ENCODE measurements at regions not wholly inside any gene's neighbourhood (a gene's known extent, or its start where the extent isn't known, plus 50 kb on each side); places are given as distances from the start of the nearest gene placed in this dataset.
"Not testable (repeated sequence)": the region's sequence is repeated elsewhere in the genome, so short reads cannot be mapped to it uniquely, and the experiment has no call there.

- DNase-seq (ENCODE audit: low read depth, low spot score); H3K4me1 ChIP-seq (ENCODE audit: control insufficient read depth, insufficient read depth, low read length); CTCF ChIA-PET; BruUV-seq (replicated peaks); H3K9ac ChIP-seq (ENCODE audit: control insufficient read depth, insufficient read depth, low read length); H4K20me1 ChIP-seq (ENCODE audit: control insufficient read depth, insufficient read depth); H3K27ac ChIP-seq (ENCODE audit: control insufficient read depth, insufficient read depth); H3K4me2 ChIP-seq (ENCODE audit: control insufficient read depth, insufficient read depth); H3K9me3 ChIP-seq (replicated peaks; ENCODE audit: control insufficient read depth, insufficient read depth, low read length); H3K27me3 ChIP-seq (replicated peaks in 1 of 2; ENCODE audit: control insufficient read depth in 2 of 2, insufficient read depth in 2 of 2, low read length in 1 of 2); RAD21 ChIA-PET (ENCODE audit: unreplicated experiment); FAIRE-seq; H3K4me3 ChIP-seq; H3K36me3 ChIP-seq (ENCODE audit: control insufficient read depth in 2 of 2, insufficient read depth in 2 of 2, low read length in 1 of 2); ATAC-seq; in situ Hi-C loops (cut with MboI); H2AFZ ChIP-seq (ENCODE audit: control insufficient read depth, low read depth, low read length); SMC1A ChIA-PET (ENCODE audit: uncharacterized antibody, unreplicated experiment); H3K79me2 ChIP-seq (ENCODE audit: control insufficient read depth, insufficient read depth, low read length); intact Hi-C loops (cut with micrococcal nuclease; ENCODE audit: unreplicated experiment); POLR2A ChIA-PET: not testable (repeated sequence)
- WGBS (ENCODE audit: insufficient coverage, insufficient replicate concordance, low lambda C conversion rate, missing lambda C conversion rate) = 10% methylated on average over 2 of the region's 2 CpGs
Measured at GRCh38 chr4:93923570-93923969, 95.0 kb downstream of the ATOH1 start.

- FAIRE-seq = no peak
- ChIA-PET RAD21 (ENCODE audit: unreplicated experiment) (interaction anchor here (0.6 kb wide), 1 partner anchor 168 kb away, joined by 3 read pairs; no protein-coding TSS in a partner anchor), SMC1A (ENCODE audit: uncharacterized antibody, unreplicated experiment) (no interaction called here), POLR2A (no interaction called here), CTCF (no interaction called here)
- no peak for ATAC-seq
- H3K79me2 ChIP-seq (ENCODE audit: control insufficient read depth, insufficient read depth, low read length) = no peaks in the 10 kb centered on the region
- no peaks in the 10 kb centered on the region for H4K20me1 ChIP-seq (ENCODE audit: control insufficient read depth, insufficient read depth)
- no peaks in the 10 kb centered on the region for H3K36me3 ChIP-seq (ENCODE audit: control insufficient read depth in 2 of 2, insufficient read depth in 2 of 2, low read length in 1 of 2)
- no peaks in the 10 kb centered on the region for H3K4me1 ChIP-seq (ENCODE audit: control insufficient read depth, insufficient read depth, low read length)
- no peak overlapping the region for H3K4me3 ChIP-seq
- BruUV-seq (replicated peaks) = no TSS peak
- intact Hi-C loops (cut with micrococcal nuclease; ENCODE audit: unreplicated experiment) (no loop called here), in situ Hi-C loops (cut with MboI) (no loop called here)
- H3K27ac ChIP-seq (ENCODE audit: control insufficient read depth, insufficient read depth) = no peak overlapping the region
- no peak for DNase-seq (ENCODE audit: low read depth, low spot score)
- no peaks in the 10 kb centered on the region for H3K27me3 ChIP-seq (replicated peaks in 1 of 2; ENCODE audit: control insufficient read depth in 2 of 2, insufficient read depth in 2 of 2, low read length in 1 of 2)
- H3K9ac ChIP-seq (ENCODE audit: control insufficient read depth, insufficient read depth, low read length) = no peak overlapping the region
- H3K4me2 ChIP-seq (ENCODE audit: control insufficient read depth, insufficient read depth) = no peak overlapping the region
- no peak for TF ChIP-seq JUND (IDR thresholded peaks at IDR 0.05; ENCODE audit: low read depth, low read length)
- TF ChIP-seq ZBED1 (IDR thresholded peaks at IDR 0.05; ENCODE audit: borderline replicate concordance) = no peak
- H2AFZ ChIP-seq (ENCODE audit: control insufficient read depth, low read depth, low read length) = no peak overlapping the region
- H3K9me3 ChIP-seq (replicated peaks; ENCODE audit: control insufficient read depth, insufficient read depth, low read length) = no peaks in the 10 kb centered on the region
Measured at GRCh38 chr4:93947286-93947685, 118.7 kb downstream of the ATOH1 start.

- BruUV-seq (replicated peaks); H3K27me3 ChIP-seq (replicated peaks in 1 of 2; ENCODE audit: control insufficient read depth in 2 of 2, insufficient read depth in 2 of 2, low read length in 1 of 2); H3K36me3 ChIP-seq (ENCODE audit: control insufficient read depth in 2 of 2, insufficient read depth in 2 of 2, low read length in 1 of 2); RAD21 ChIA-PET (ENCODE audit: unreplicated experiment); H3K4me1 ChIP-seq (ENCODE audit: control insufficient read depth, insufficient read depth, low read length); H3K9me3 ChIP-seq (replicated peaks; ENCODE audit: control insufficient read depth, insufficient read depth, low read length); ATAC-seq; H4K20me1 ChIP-seq (ENCODE audit: control insufficient read depth, insufficient read depth); SMC1A ChIA-PET (ENCODE audit: uncharacterized antibody, unreplicated experiment); H3K4me2 ChIP-seq (ENCODE audit: control insufficient read depth, insufficient read depth); H3K9ac ChIP-seq (ENCODE audit: control insufficient read depth, insufficient read depth, low read length); DNase-seq (ENCODE audit: low read depth, low spot score); in situ Hi-C loops (cut with MboI); H2AFZ ChIP-seq (ENCODE audit: control insufficient read depth, low read depth, low read length); H3K27ac ChIP-seq (ENCODE audit: control insufficient read depth, insufficient read depth); H3K79me2 ChIP-seq (ENCODE audit: control insufficient read depth, insufficient read depth, low read length); POLR2A ChIA-PET; intact Hi-C loops (cut with micrococcal nuclease; ENCODE audit: unreplicated experiment); CTCF ChIA-PET; H3K4me3 ChIP-seq; FAIRE-seq: not testable (repeated sequence)
- WGBS (ENCODE audit: insufficient coverage, insufficient replicate concordance, low lambda C conversion rate, missing lambda C conversion rate) = 64% methylated on average over 4 of the region's 4 CpGs
Measured at GRCh38 chr4:93950239-93950638, 121.7 kb downstream of the ATOH1 start.

Data from GM12878 (cell line).